ENCODE measurements at regions not wholly inside any gene's neighbourhood (a gene's known extent, or its start where the extent isn't known, plus 50 kb on each side); places are given as distances from the start of the nearest gene placed in this dataset.

DNA sequence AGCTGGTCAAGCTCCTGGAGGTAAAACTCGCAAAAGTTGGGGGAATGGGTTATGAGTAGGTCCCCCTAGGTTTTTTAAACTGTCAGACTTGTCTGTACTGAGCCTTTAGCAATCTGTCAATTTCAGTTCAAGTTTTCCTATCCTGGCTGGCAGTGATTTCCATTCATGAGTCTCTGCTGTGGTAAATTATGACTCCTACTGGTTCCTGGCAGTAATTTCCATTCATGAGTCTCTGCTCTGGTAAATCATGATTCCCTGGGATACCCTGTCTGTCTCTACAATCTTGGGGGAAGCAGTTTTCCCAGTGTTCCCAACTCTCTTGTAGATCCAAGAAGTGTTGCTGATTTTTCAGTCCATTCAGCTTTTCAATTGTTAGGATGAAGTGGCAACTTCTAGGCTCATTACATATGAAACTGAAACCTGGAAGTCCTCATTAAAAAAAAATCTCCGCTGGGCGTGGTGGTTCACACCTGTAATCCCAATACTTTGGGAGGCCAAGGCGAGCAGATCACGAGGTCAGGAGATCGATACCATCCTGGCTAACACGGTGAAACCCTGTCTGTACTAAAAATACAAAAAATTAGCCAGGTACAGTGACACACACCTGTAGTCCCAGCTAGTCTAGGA is 91.3 kb upstream of the GPBP1 start:
- TF ChIP-seq CTCF (optimal IDR thresholded peaks at IDR 0.05 in 1 of 3, IDR thresholded peaks at IDR 0.05 in 1 of 3, conservative IDR thresholded peaks at IDR 0.05 in 1 of 3; ENCODE audit: extremely low read depth in 1 of 3, insufficient read depth in 2 of 3, low read length in 3 of 3) (peak; percentile 41 to 46 (median 43)), EZH2 (IDR thresholded peaks at IDR 0.05; ENCODE audit: low read length) (no peak)
